GM19193 (cell line): ENCODE measurements at regions not wholly inside any gene's neighbourhood (a gene's known extent, or its start where the extent isn't known, plus 50 kb on each side); places are given as distances from the start of the nearest gene placed in this dataset.

Experiments used
- POLR2A ChIP-seq: IDR thresholded peaks from 4 replicates; pipeline ENCODE4 v1.6.1; 2011; ENCODE audit not compliant: insufficient read depth, insufficient read length; ENCODE audit errors: extremely low read depth

- TF ChIP-seq POLR2A = no peak
Measured at GRCh38 chr3:194231929-194232832, 96.2 kb downstream of the HES1 start.

- no peak for TF ChIP-seq POLR2A
Measured at GRCh38 chr3:194233150-194233549, 97.2 kb downstream of the HES1 start.

- TF ChIP-seq POLR2A = no peak
Measured at GRCh38 chr3:194235160-194235559, 99.2 kb downstream of the HES1 start.

- no peak for TF ChIP-seq POLR2A
Measured at GRCh38 chr3:194237110-194237509, 101.2 kb downstream of the HES1 start.

GRCh38 chr3:194240766-194241165 is 104.8 kb downstream of the HES1 start:
- TF ChIP-seq POLR2A = no peak

- no peak for TF ChIP-seq POLR2A
Measured at GRCh38 chr3:194243172-194243837, 107.4 kb downstream of the HES1 start.

- no peak for TF ChIP-seq POLR2A
Measured at GRCh38 chr3:194244167-194244566, 107.0 kb downstream of the CPN2 start.

GRCh38 chr3:194245474-194245873 is 105.7 kb downstream of the CPN2 start:
- no peak for TF ChIP-seq POLR2A

- TF ChIP-seq POLR2A = no peak
Measured at GRCh38 chr3:194245975-194246561, 105.1 kb downstream of the CPN2 start.

GRCh38 chr3:194246709-194247349 is 104.3 kb downstream of the CPN2 start:
- TF ChIP-seq POLR2A = no peak

- TF ChIP-seq POLR2A = no peak
Measured at GRCh38 chr3:194247350-194247740, 103.8 kb downstream of the CPN2 start.

- TF ChIP-seq POLR2A = no peak
Measured at GRCh38 chr3:194249323-194250097, 101.6 kb downstream of the CPN2 start.

GRCh38 chr3:194250098-194251002 is 100.8 kb downstream of the CPN2 start:
- no peak for TF ChIP-seq POLR2A
